HEK293T (cell line): ENCODE measurements at regions not wholly inside any gene's neighbourhood (a gene's known extent, or its start where the extent isn't known, plus 50 kb on each side); places are given as distances from the start of the nearest gene placed in this dataset.

Experiments used
- BHLHE40 ChIP-seq: fragments of 450-650 bp; IDR thresholded peaks from 2 replicates; pipeline ENCODE4 v1.6.1; 2016; ENCODE audit warnings: mild to moderate bottlenecking, moderate library complexity, borderline replicate concordance
- FOXK2 ChIP-seq: fragments of 450-650 bp; IDR thresholded peaks from 2 replicates; pipeline ENCODE4 v1.6.1; 2016; ENCODE audit warnings: mild to moderate bottlenecking
- FOXM1 ChIP-seq: fragments of 450-650 bp; IDR thresholded peaks from 2 replicates; pipeline ENCODE4 v1.6.1; 2017; ENCODE audit warnings: mild to moderate bottlenecking, borderline replicate concordance
- HDGF ChIP-seq: fragments of 450-650 bp; IDR thresholded peaks from 2 replicates; pipeline ENCODE4 v1.6.1; 2017; ENCODE audit warnings: antibody characterized with exemption, borderline replicate concordance
- NFRKB ChIP-seq: fragments of 450-650 bp; IDR thresholded peaks from 2 replicates; pipeline ENCODE4 v1.6.1; 2016; ENCODE audit warnings: mild to moderate bottlenecking, moderate library complexity

- no peak for TF ChIP-seq FOXM1
- no peak for TF ChIP-seq BHLHE40
- TF ChIP-seq NFRKB = no peak
- TF ChIP-seq FOXK2 = no peak
- no peak for TF ChIP-seq HDGF
Measured at GRCh38 chr12:14303661-14304155, 61.8 kb upstream of the ATF7IP start.
